ENCODE measurements at regions not wholly inside any gene's neighbourhood (a gene's known extent, or its start where the extent isn't known, plus 50 kb on each side); places are given as distances from the start of the nearest gene placed in this dataset.
A peak's percentile ranks its signal among the peaks of the same experiment; 100 is the strongest.

- TF ChIP-seq CTCF (conservative IDR thresholded peaks at IDR 0.05): no peak
- DNase-seq (ENCODE audit: low read depth, low spot score): no peak
- H3K27me3 Mint-ChIP-seq (ENCODE audit: low read depth): no peaks in the 10 kb centered on the region
- no peaks in the 10 kb centered on the region for H3K36me3 Mint-ChIP-seq (ENCODE audit: low read depth)
- H3K27ac Mint-ChIP-seq (ENCODE audit: unreplicated experiment): no peak overlapping the region
- no peaks in the 10 kb centered on the region for H3K9me3 Mint-ChIP-seq
- no peaks in the 10 kb centered on the region for H3K4me1 Mint-ChIP-seq
- no peak overlapping the region for H3K4me3 Mint-ChIP-seq
Measured at GRCh38 chr2:103327966-103328365, 566.1 kb downstream of the TMEM182 start.

GRCh38 chr2:103335403-103335802 is 573.6 kb downstream of the TMEM182 start:
- H3K27me3 Mint-ChIP-seq (ENCODE audit: low read depth): no peaks in the 10 kb centered on the region
- no peaks in the 10 kb centered on the region for H3K9me3 Mint-ChIP-seq
- H3K36me3 Mint-ChIP-seq (ENCODE audit: low read depth): peaks cover 3% of the 10 kb centered on the region
- no peak overlapping the region for H3K4me3 Mint-ChIP-seq
- no peak overlapping the region for H3K27ac Mint-ChIP-seq (ENCODE audit: unreplicated experiment)
- TF ChIP-seq CTCF (conservative IDR thresholded peaks at IDR 0.05): no peak
- no peak for DNase-seq (ENCODE audit: low read depth, low spot score)
- H3K4me1 Mint-ChIP-seq: no peaks in the 10 kb centered on the region

DNA sequence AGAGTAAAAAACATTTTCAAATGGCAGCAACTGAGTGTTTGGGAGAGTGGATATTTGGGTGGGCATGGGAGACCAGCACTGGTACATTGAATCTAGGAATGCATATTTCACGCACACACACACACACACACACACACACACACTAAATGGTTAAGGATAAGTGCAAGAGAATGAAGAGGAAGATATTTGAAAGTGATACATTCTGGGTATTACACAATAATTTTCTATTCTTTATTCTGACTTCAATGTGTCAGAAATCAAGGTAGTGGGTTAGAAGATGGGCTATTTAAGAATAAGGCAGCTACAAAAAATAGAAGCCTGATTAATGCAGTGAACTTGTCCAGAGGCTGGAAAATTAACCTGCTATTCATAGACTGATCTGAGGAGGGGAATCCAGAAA is 577.0 kb downstream of the TMEM182 start:
- DNase-seq (ENCODE audit: low read depth, low spot score): no peak
- no peak for TF ChIP-seq CTCF (conservative IDR thresholded peaks at IDR 0.05)
- Mint-ChIP-seq H3K4me1 (no peaks in the 10 kb centered on the region), H3K27me3 (ENCODE audit: low read depth) (no peaks in the 10 kb centered on the region), H3K27ac (ENCODE audit: unreplicated experiment) (no peak overlapping the region), H3K9me3 (no peaks in the 10 kb centered on the region), H3K36me3 (ENCODE audit: low read depth) (peaks cover 3% of the 10 kb centered on the region), H3K4me3 (no peak overlapping the region)

DNA sequence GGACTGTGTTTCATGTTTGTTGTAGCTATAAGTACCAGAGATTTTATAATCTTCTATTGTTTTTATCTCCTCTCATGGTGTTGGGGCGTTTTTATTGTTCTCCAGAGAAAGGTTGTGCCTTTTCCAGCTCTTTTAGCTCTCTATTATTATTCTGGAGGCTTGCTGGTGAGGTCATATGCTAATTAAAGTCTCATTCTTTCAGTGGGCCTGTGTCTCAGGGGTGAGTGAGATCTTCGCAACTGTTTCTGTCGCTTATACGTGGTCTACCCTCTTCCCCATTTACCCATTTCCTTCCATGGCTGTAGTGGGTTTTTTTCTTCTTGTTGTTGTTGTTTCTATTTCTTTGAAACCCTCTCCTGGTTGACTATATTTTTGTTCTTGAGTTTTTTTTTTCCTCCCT is 584.9 kb downstream of the TMEM182 start:
- H3K4me1 Mint-ChIP-seq: peaks cover 6% of the 10 kb centered on the region
- no peak overlapping the region for H3K27ac Mint-ChIP-seq (ENCODE audit: unreplicated experiment)

DNA sequence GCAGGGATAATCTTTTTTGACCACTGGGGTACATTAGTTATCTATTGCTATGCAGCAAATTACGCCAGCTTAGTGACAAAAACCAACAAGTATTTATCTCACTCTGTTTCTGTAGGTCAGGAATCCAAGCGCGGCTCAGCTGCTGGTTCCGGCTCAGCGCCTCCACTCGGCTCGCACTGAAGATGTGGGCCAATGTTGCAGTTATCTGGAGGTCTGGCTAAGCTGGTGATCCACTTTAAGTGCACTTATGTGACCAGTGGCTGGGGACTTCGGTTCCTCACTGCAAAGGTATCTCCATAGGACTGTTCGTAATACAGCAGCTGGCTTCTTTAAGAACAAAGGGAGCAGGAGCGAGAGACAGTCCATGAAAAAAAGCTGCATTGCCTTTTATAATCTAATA is 591.9 kb downstream of the TMEM182 start:
- Mint-ChIP-seq H3K36me3 (ENCODE audit: low read depth) (peaks cover 3% of the 10 kb centered on the region), H3K9me3 (peaks cover 5% of the 10 kb centered on the region), H3K27ac (ENCODE audit: unreplicated experiment) (peak overlapping the region; percentile 78), H3K27me3 (ENCODE audit: low read depth) (no peaks in the 10 kb centered on the region), H3K4me1 (peaks cover 5% of the 10 kb centered on the region), H3K4me3 (no peak overlapping the region)
- no peak for TF ChIP-seq CTCF (conservative IDR thresholded peaks at IDR 0.05)
- DNase-seq (ENCODE audit: low read depth, low spot score): no peak

More for the DNA sequence above, 584.9 kb downstream of the TMEM182 start:
- DNase-seq (ENCODE audit: low read depth, low spot score): no peak
- no peak for TF ChIP-seq CTCF (conservative IDR thresholded peaks at IDR 0.05)
- Mint-ChIP-seq H3K36me3 (ENCODE audit: low read depth) (peaks cover 10% of the 10 kb centered on the region), H3K9me3 (peaks cover 3% of the 10 kb centered on the region), H3K27me3 (ENCODE audit: low read depth) (no peaks in the 10 kb centered on the region), H3K4me3 (no peak overlapping the region)

DNA sequence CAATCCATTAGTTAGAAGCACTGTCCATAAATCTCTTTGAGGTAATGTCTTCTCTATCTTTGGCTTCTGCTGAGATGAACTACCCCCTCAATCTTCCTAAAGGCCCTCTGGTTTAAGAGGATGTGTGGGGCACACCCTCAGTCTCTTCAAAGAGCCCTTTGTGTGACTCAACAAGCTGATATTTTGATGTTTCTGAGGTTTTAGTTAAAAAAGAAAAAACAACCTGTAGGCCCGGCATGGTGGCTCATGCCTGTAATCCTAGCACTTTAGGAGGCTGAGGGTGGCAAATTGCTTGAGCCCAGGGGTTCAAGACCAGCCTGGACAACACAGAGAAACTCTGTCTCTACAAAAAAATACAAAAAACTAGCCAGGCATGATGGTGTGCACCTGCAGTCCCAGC is 593.5 kb downstream of the TMEM182 start:
- Mint-ChIP-seq H3K4me3 (no peak overlapping the region), H3K9me3 (peaks cover 5% of the 10 kb centered on the region), H3K4me1 (peaks cover 5% of the 10 kb centered on the region), H3K36me3 (ENCODE audit: low read depth) (peaks cover 3% of the 10 kb centered on the region), H3K27me3 (ENCODE audit: low read depth) (no peaks in the 10 kb centered on the region), H3K27ac (ENCODE audit: unreplicated experiment) (no peak overlapping the region)
- no peak for TF ChIP-seq CTCF (conservative IDR thresholded peaks at IDR 0.05)
- no peak for DNase-seq (ENCODE audit: low read depth, low spot score)
